Hematopoietic multipotent progenitor cell treated with erythropoietin and hydrocortisone succinate and interleukin-3 and kit ligand, for 4 days (in vitro differentiated cells): ENCODE measurements at regions not wholly inside any gene's neighbourhood (a gene's known extent, or its start where the extent isn't known, plus 50 kb on each side); places are given as distances from the start of the nearest gene placed in this dataset.

ENCODE experiments used
- DNase-seq: peaks from one replicate; pipeline ENCODE4 v3.0.0-alpha.2; 2015

GRCh38 chr11:45067966-45068365 lies 78.5 kb upstream of the PRDM11 start:
- no peak for DNase-seq

DNA sequence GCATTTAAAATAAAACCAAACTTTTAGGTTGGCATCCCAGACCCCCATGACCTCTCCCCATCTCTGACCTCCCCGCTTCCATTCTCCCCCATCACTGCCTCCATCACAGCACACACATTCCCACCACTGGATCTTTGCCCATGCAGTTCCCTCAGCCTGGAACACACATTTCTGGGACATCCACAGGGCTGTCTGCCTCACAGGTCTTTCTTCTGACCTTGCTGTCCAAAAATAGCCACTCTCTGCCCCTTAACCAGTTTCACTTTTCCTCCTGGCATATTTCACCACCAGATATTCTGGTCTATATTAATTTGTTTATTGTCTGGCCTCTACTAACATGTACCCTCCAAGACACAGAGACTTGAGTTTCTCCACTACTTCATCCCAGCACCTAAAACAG lies 75.2 kb upstream of the PRDM11 start:
- DNase-seq = no peak

DNA sequence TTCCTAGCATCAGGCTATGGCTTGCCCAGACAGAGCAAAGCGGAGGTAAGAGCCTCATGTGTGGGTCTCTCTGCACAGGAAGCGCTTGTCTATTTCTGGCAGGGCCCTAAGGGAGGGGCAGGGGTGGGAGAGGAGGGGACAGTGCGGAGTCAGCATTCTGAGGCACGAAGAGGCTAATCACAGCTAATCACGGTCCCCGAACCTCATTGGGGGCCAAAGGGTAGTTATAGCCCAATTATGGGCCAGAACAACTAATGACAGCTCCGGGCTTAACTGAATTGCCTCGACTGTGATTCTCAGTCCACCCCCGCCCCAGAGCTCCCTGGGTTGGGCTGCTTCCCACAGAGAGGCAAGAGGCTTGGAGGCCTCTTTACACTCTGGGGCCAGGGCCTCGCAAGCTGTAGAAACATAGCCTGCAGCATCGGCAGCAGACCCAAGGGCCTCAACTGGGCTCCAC lies 72.7 kb upstream of the PRDM11 start:
- peak; percentile 43 for DNase-seq

DNA sequence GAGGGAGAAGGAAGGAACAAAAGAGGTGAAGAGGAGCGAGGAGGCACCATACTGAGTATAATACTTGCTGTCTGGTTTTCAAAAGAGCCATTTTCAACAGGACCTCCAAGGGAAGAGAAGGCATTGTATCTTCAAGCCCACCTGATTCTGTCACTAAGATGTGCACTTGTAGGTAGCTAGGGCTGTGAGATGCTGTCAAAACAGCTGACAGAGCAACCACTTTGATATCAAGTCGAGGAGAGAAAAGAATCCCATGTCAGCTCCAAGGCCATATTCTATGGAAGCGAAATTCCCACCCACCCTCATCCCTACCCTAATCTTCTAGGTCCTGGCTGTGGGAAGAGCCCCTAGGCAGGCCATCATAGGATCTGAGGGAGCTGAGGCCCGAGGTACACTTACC lies 70.9 kb upstream of the PRDM11 start:
- DNase-seq = no peak

GRCh38 chr11:45075952-45076351 lies 70.5 kb upstream of the PRDM11 start:
- no peak for DNase-seq

- no peak for DNase-seq
These were observed 69.7 kb upstream of the PRDM11 start for GRCh38 chr11:45076761-45077160.

- DNase-seq = no peak
These were observed 68.0 kb upstream of the PRDM11 start for GRCh38 chr11:45078236-45079074.

- peak; percentile 34 for DNase-seq
These were observed 67.4 kb upstream of the PRDM11 start for GRCh38 chr11:45079075-45079444.

GRCh38 chr11:45079567-45079942 lies 66.9 kb upstream of the PRDM11 start:
- no peak for DNase-seq

GRCh38 chr11:45079943-45080719 lies 66.3 kb upstream of the PRDM11 start:
- peak; percentile 78 for DNase-seq

GRCh38 chr11:45082744-45083543 lies 63.5 kb upstream of the PRDM11 start:
- DNase-seq = peak; percentile 69

DNA sequence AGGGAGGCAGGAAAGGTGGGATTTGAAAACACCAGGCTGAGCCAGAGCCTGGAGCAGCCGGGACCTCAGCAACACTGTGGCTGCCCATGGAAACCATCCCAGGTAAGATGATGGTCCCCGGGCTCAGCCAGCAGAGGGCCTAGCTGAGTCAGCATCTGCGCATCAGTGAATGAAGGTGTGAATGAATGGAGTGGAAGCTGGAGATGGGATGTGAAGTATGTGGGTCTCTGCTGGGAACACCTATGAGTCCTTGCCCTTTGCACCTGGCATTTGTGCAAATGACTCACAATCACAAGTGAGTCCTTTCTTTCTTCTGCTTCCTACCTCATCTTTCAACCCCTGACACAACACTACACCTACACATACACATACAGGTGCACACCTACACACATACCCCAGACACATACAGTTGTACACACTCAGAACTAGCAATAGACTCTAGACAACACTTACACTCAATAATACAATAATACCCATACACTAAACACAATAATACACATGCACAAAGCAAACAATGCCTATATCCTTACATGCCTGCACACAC lies 62.8 kb upstream of the PRDM11 start:
- DNase-seq = no peak

DNA sequence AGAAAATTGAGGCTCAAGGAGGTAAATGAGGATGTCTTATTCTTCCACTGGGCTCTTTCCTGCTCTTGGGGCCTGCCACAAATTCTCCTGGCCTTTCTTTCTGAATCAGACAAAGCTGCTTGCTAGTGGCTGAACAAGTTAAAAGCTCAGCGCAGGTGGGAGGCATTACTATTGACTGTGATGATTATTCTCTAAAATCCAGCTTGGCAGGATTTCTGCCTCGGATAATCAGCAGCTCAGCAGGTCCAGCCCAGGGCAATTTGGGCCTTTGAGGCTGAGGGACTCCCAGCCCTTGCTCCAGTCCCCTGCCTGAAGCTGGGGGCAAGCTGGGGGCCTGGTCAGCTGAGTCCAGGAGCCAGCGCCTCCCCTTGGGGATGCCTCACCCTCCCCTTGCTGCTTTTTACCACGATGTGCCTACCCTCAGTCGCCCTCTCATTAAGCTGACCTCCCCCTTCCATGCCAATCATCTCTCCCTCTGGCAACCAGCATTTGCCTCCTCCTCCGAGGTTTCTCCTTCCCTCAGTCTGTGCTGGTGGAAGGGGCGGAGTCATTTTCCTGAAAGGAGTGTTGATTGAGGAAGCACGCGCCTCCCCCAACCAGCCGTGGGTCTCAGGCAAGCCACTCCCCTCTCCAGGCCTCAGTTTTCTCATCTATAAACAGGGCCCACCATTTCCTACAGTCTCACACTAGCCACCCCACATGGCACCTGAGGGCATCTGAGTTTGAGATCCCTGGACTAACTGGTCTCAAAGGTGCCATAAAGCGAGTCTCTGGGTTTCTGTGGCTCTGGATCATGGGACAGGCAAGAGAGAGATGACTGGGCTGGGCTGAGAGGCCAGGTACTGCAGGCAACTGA lies 60.6 kb upstream of the PRDM11 start:
- DNase-seq = no peak

DNA sequence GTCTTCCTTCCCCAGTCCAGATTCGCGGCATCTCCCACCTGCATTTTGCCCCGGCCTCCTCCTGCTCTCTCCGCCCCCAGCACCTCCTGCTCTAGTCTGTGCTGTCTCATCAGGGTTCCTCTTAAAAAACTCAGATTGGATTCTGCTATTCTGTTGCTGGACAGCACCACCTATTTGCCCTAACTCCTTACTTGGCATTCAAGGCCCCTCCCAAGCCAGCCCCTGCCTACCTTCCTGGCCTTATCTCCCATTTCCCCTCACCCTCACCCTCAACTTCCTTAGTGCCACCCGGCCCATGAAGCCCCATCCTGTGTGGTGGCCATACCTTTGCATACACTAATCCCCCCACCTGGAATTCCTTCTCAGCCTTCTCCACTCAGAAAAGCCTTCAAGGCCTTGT lies 59.9 kb upstream of the PRDM11 start:
- DNase-seq = no peak

- DNase-seq = no peak
These were observed 59.1 kb upstream of the PRDM11 start for GRCh38 chr11:45087086-45087899.

DNA sequence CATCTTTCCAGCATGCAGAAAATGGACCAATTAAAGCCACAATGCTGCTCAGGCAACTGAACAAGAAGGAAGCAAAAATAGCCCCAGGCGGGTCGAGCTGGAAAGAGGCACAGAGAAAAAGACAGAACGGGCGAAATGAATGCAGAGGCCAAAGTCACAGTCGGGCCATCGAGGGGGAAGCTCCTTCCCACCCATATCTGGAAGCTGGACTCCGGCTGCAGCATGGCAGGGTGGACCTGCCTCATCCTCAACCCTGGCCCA lies 58.6 kb upstream of the PRDM11 start:
- DNase-seq = no peak

- no peak for DNase-seq
These were observed 57.2 kb upstream of the PRDM11 start for GRCh38 chr11:45089251-45089650.

- peak; percentile 81 for DNase-seq
These were observed 56.6 kb upstream of the PRDM11 start for GRCh38 chr11:45089676-45090499.

- no peak for DNase-seq
These were observed 55.8 kb upstream of the PRDM11 start for GRCh38 chr11:45090607-45091006.

GRCh38 chr11:45091563-45092403 lies 54.7 kb upstream of the PRDM11 start:
- peak; percentile 47 for DNase-seq
